GM10266 (cell line): ENCODE measurements at regions not wholly inside any gene's neighbourhood (a gene's known extent, or its start where the extent isn't known, plus 50 kb on each side); places are given as distances from the start of the nearest gene placed in this dataset.

Experiments used
- DNase-seq: peaks from one replicate; pipeline ENCODE4 v3.0.0; 2012; ENCODE audit errors: extremely low spot score
- CTCF ChIP-seq: IDR thresholded peaks from 2 replicates; pipeline ENCODE4 v1.5.1; 2012; ENCODE audit warnings: mild to moderate bottlenecking, low read depth; ENCODE audit not compliant: control insufficient read depth, insufficient read depth; ENCODE audit errors: missing control alignments

- DNase-seq, result no peak
- TF ChIP-seq CTCF, result no peak
Measured at GRCh38 chr7:21084286-21084685, 297.6 kb upstream of the SP8 start.

DNA sequence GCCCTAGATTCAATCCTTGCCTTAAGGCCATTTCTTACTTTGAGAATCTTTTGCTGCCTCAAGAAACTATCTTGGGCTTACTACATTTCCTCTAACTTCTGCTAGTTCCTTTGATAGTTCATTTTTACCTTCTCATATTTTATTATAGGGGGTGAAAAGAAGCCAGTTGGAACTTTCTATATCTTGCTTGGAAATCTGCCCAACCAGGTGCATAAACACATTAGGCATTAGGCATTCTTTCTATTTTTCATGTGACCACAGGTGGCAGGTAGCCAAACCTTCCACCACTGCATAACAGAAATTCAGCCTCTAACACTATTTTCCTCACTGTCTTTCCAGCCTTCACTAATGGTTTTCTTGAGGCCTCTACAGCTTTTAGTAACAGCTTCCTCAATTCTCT is 300.0 kb upstream of the SP8 start:
- DNase-seq, result no peak
- TF ChIP-seq CTCF, result no peak

DNA sequence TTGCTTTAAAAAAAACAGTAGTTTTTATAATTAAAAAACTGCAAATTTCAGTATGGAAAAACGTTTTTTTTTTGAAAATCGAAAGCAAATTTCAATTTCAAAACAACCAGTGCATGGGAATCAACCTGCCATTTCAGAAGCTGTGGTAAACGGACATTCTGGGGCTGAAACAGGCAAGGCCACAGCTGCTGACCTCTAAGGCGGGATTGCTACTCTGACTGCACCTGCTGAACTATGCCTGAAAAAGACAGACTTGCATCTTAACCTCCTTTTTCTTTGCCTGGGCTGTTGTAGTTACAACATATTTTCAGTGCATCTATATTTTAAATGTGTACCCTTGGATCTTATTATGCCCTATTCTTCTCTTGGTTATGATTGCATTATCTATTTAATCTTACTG is 303.0 kb upstream of the SP8 start:
- no peak for TF ChIP-seq CTCF

GRCh38 chr7:21092766-21093702 is 306.3 kb upstream of the SP8 start:
- no peak for DNase-seq
- TF ChIP-seq CTCF, result no peak

More for the DNA sequence above, 303.0 kb upstream of the SP8 start:
- no peak for DNase-seq

- no peak for TF ChIP-seq CTCF
- DNase-seq, result no peak
Measured at GRCh38 chr7:21094589-21094988, 307.9 kb upstream of the SP8 start.

DNA sequence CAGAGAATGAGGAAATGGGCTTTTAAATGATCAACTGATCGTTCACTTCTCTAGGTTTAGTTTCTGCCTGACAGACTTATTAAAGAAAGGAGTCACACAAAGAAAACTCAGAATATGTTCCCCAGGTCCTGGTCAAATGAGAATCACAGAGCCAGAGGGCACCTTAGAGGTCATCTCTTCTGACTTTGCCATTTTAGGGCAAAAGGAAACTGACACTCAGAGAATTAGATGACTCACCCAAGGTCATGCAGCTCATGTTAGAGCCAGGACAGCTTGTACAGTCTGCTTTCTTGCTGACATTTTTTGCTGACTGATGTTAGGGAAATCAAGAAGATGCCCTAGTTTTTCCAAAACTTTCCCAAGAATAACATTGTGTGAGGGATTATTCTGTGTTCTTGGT is 312.7 kb upstream of the SP8 start:
- TF ChIP-seq CTCF, result no peak
- no peak for DNase-seq

DNA sequence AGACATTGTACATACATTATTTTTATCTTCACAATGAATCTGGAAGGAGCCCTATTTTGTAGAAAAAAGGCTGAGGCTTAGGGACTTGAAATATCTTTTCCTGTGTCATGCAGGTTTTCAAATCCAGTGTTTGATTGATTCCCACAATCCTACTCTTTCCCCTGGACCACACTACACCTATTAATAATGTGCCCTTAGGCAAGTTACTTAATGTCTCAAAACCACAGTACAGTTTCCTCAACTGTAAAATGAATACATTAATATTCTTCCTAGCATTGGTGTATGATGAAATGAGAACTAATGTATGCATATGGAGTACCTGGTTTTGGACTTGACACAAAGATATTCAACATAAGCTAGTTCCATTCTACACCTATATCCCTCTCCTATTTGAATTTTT is 313.3 kb upstream of the SP8 start:
- no peak for TF ChIP-seq CTCF
- no peak for DNase-seq
